ENCODE measurements at regions not wholly inside any gene's neighbourhood (a gene's known extent, or its start where the extent isn't known, plus 50 kb on each side); places are given as distances from the start of the nearest gene placed in this dataset.

DNA sequence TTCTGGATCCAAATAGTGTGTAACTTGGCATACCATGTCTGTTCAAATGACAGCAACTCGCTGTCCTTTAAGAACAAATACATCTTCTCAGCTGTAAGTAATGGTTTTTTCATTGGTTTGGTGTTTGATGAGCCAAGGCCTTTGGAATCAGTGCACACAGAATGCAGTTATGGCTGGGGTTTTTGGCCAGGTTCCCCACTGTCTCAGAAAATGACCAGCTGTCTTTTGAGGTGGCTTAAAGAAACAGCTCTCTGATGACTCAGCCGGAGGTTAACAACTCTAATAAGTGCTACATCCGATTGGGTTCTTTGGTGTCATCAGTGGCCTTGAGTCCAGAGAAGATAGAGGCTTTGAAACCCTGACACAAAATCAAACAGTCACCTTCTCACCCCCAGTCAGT is 688.4 kb downstream of the REEP3 start:
- TF ChIP-seq, protein P1, sequence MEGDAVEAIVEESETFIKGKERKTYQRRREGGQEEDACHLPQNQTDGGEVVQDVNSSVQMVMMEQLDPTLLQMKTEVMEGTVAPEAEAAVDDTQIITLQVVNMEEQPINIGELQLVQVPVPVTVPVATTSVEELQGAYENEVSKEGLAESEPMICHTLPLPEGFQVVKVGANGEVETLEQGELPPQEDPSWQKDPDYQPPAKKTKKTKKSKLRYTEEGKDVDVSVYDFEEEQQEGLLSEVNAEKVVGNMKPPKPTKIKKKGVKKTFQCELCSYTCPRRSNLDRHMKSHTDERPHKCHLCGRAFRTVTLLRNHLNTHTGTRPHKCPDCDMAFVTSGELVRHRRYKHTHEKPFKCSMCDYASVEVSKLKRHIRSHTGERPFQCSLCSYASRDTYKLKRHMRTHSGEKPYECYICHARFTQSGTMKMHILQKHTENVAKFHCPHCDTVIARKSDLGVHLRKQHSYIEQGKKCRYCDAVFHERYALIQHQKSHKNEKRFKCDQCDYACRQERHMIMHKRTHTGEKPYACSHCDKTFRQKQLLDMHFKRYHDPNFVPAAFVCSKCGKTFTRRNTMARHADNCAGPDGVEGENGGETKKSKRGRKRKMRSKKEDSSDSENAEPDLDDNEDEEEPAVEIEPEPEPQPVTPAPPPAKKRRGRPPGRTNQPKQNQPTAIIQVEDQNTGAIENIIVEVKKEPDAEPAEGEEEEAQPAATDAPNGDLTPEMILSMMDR (IDR thresholded peaks at IDR 0.05): no peak
- no peak for TF ChIP-seq POLR2A (IDR thresholded peaks at IDR 0.05)
